NCI-H187 treated with DMSO at 0.1 percent for 48 hours (cell line): ENCODE measurements at regions not wholly inside any gene's neighbourhood (a gene's known extent, or its start where the extent isn't known, plus 50 kb on each side); places are given as distances from the start of the nearest gene placed in this dataset.

ENCODE experiments used
- DNase-seq: peaks from one replicate; lab custom pipeline; 2025; lab: John Stamatoyannopoulos, UW

DNA sequence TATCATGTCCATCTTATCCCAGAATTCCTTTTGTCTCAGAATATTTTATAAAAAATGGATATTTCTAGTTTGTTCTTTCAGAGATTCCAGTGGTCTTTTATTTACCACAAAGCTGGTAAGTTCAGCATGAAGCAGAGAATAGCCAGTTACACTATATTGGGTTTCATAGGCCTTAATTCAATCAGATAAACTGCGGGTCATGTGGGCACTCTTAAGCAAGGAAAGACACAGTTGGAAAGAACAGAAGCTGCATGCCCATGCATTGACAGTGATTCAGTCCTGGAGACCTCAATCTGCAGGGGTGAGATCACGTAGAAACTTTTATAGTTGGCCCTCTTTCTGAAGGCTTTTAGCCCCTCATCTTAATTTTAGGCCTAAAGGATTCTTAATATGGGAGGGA, 281.3 kb upstream of the IGFBP3 start:
- DNase-seq: no peak

DNA sequence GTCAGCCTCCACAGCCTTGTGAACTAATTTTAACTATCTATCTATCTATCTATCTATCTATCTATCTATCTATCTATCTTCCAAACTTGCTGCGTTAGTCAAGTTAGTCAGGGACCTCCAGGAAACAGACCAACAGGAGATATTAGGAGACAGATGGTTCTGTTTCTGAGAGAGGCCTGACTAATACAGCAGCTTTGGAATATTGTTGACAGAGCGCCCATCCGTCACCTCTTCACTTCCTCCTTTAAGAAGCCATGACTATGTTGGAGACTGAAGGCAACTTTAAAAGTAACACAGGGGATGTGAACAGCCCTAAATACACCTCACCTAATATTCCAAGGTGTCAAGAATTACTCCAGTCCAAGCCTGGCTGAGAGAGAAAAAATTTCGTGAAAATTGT, 280.9 kb upstream of the IGFBP3 start:
- DNase-seq: no peak

DNA sequence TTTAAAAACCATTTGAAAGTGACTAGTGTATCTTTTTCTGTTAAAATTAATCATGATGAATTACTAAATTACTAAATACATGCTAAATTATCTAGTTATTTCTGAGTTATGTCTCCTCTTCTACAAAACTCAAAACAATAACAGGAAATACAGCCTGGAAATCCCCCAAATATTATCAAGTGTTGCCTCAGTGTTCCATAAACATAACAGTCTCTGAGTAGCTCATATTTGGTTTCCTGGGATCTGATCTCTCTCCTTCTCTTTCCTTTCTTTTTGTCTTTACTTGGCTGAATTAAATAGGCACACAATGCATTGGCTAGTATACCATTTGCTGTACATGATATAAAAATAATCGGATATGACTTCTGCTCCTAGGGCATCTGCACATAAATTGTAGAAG, 277.6 kb upstream of the IGFBP3 start:
- no peak for DNase-seq

DNA sequence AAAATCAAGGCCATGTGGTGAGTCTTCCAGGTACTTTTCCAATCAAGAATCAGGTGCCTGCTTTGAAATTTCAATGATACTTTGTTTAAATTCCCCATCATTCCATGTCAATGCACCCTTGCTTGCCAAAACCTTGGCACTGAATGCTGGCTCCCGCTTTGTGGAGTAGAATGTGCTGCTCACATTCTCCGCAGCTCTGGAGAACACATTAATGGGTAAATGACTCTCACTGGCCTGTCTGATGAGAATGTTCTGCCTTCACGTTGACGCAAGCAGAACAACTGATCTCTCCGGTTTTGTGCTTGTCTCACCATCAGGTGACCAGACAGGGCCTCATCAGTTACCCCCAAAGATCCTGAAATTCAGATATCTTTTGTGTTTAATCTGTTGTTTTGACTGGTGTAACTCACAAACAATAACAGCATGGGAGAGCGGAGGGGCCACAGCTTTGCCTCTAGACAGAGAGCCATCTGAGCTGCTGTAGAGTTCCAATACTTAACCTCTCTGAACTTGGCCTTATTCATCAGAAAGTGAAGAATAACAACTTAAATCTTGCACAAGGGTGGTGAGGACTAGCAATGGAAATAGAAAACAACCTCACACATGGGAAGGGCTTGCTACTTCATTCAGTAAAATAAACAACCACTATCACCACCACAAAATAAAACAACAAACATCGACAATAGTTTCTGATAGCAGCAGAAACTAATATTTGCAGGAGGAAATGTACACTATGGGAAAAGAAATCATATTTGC, 276.9 kb upstream of the IGFBP3 start:
- DNase-seq: no peak

DNA sequence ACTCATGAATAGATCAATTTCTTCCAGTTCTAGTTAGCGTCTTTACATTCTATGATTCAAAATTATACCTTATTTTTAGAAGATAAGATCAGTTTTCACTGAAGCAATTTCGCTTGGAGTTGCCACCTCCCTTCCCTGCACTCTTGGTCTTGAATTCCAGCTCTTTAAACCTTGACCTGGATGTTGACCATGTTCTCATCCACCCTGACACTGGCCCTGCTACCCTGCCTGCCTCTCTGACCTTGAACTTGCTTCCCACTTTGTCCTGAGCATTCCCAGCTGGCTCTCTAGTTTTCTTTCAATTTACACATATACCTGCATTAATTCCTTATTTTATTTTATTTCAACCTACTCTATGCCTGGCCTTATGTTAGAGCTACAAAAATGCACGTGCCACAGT, 274.9 kb upstream of the IGFBP3 start:
- DNase-seq: no peak

DNA sequence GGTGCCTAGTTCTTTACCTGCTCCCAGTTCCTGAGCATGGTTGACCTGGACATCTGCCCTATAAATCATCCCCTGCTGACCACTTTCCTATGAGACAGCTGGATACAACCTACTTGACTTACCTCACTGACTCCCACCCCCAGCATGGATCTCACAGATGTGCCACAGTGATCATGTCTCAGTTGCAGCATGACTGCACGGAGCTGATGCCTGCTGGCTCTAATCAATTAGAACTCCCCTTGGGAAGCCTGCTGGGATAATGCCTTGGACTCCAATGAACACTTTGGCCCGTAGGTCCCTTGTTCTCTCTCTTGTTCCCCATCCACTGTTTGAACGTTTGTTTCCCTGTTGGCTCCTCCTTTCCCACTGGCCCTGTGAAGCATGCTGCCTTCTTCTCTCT, 271.2 kb upstream of the IGFBP3 start:
- DNase-seq: no peak

DNA sequence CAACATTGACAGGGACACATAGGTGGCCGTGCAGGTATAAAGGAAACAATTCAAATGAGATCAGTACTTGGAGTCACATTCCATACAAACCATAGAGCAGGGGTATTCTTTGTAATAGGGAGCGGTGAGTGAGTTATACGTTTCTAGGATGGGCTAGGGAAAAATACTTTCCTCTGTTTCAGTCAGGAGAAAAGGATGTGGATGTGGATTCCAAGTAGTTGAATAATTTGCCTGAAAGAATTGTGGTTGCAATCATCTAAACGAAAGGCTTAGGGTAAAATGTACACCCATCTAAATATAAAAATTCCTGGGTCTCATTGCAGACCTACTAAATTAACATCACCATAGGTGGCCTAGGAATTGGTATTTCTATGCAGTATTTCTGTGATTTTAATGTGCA, 270.7 kb upstream of the IGFBP3 start:
- no peak for DNase-seq

DNA sequence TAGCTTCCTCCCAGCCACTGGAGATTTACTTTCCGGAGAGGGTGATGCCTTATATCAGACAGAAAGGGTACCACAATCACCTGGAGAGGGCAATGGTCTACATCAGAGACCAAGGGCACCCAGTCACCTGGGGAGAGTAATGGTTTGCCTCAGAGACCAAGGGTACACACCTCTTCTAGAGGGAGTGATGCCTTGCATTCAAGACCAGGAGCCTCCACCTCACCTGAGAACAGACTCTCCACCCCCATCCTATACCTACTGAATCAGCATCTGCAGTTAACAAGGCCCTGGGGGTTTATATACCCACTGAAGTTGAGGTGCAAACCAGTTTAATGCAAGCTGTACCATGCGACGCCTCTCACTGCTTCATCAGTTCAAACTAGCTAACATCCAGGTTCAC, 270.2 kb upstream of the IGFBP3 start:
- DNase-seq: no peak

DNA sequence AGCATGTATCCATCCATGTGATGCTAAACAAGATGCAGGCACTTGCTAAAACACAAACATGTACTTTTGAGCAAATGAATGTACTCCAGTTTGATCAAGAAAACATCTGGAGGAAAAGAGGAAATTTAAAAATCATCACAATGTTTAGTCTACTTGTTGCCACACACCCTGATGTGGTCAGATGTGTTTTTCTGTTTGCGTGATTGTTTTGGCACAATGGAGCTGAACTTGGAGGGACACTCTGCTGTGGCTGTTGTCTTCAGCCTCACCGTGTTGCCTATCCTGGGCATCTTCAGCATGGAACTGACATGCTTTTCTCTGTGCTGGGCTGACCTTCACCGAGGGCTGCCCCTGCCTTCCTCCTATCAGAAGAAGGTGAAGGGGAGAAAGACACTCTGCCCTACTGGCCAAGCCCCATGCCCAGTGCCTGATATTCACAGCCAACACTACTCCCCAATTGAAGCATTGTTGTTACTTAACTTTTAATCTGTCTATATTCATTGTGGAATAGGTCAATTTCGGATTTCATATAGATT, 268.3 kb upstream of the IGFBP3 start:
- no peak for DNase-seq

DNA sequence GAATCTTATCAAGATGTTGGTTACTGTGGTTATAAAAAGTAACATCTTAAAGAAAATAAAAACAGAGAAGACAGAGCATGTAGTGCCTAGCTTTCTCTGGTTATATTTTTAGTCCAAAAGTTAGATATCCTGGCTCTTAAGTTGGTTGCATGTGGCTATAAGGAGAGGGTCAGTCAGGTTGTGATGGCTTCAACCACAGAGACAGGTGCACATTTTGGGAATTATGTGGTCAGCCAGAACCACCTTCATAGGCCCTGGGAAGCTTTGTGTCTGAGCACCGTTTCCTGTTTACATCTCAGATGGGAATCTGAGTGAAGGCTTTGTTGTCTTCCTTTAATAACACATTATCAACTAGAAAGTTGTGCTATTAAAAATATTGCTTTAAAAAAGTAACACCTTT, 265.1 kb upstream of the IGFBP3 start:
- DNase-seq: no peak

DNA sequence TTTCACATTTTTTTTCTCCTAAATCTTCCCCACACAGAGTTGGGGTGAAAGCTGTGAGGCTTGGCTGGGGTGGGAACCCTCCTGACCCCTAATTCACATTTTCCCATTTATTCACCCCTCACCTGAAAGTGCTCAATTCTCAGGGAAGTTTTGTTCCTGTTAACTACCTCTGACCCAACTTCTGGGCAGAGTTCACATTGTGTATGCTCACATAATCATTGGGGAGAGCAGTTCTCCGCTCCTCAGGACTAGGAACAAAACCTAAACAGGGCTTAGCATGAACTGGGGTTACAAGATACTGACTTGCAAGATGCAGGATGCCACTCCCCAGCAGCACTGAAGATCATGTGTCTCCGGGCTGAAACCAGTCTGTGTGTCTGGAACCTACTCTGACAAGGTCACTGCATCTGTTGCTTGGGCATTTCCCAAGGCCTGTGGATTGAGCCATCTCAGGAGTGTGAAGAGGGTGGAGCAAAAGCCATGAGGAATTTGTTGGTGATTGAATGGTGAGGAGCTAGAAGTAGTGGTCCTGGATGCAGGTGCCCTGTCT, 258.1 kb upstream of the IGFBP3 start:
- DNase-seq: no peak

DNA sequence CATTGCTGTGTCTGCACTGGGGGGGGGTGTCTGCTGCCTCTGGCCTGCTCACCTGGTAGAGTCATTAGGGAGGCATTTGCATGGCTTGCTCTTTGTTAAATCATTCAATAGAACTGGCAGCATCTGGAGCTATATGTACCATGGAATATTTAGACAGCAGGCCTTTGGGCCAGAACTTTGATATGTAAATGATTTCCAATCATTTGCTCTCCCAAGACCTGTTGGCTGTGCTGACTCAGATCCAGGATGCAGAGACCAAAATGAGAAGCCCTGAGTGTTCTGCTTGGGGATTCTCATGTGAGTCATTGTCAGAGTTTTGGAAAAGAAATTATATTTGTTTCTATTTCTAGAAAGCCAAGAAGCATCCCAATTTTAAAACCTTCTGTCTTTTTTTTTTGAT, 257.6 kb upstream of the IGFBP3 start:
- no peak for DNase-seq

DNA sequence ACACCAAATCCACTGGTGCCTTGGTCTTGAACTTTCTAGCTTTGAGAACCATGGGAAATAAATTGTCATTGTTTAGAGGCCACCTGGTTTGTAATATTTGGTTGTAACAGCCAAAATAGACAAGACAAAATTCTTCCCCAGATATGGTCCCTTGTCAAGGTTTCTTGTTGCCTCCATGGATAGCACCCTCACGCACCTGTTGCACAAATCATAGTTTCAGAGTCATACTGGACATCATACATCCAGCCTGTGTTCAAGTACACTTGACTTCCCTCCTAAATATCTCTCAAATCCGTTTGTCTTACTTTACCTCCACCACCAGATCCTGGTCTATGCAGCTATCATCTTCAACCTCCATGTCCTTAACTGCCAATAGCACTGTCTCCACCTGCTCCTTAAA, 256.7 kb upstream of the IGFBP3 start:
- DNase-seq: no peak

DNA sequence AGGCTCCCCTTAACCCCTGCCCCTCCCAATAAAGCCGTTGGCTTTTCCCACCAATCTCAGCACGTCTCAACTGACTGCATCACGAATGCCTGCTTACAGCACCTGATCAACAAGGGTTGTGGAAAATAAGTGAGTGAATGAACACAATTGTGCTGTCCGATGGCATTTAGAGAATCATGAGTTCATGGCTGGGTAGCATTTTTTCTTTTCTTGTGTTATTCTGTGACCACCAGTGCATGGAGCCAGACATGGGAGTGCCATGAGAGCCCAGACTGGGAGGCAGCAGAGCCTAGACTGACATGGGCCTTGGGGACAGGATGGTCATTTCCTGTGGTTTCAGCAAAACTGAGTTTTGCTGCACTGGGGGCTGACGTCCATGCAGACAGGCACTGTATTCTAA, 254.1 kb upstream of the IGFBP3 start:
- no peak for DNase-seq

DNA sequence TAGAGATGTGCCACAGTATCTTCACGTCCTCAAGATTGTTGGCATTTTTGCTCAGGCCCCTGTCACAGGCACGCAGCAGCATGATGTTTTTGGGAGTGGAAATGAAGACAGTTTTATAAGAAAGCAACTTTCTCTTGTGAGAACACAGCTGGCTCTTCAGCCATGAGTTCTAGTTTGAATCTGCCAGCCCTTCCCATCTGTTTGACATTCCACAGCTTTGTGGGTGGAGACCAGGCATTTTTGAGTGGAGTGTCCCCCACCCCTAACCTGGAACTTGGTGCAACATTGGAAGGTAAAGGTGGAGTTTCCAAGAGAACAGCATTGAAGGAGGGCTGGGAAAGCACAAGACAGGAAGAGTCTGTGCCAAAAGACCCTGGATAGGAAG, 253.1 kb upstream of the IGFBP3 start:
- DNase-seq: no peak

DNA sequence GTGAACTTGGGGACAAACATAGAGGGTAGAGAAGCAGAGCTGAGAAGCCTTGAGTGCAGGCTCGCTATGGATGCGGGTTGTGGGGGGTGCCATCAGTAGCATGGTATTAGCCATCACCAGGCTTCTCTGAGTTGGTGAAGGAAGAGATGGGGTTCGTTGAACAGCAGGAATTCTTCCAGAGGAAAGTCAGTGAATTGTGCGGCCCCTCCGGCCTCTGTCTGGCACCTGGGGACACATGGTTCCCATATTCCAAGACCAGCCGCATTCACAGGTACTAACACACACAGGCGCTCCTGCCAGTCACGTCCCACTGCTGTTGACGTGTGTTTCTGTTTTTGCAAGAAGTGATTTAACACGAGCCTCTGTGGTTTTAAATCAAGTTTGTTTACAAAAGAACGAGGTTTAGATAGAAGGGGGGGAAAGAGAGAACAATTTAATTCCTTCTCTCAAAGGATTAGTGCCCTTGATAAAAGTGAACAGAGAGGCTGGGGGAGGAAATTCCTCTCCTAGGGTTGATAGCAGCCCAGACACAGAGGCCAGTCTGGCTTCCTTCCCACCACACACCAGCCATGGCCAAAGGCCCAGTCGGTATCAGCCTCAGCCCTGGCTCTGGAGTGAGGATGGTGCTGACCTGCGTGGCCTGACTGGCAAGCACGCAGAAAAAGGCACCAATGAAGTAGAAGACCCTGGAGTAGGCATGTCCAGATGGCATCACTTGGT, 252.6 kb upstream of the IGFBP3 start:
- DNase-seq: no peak

DNA sequence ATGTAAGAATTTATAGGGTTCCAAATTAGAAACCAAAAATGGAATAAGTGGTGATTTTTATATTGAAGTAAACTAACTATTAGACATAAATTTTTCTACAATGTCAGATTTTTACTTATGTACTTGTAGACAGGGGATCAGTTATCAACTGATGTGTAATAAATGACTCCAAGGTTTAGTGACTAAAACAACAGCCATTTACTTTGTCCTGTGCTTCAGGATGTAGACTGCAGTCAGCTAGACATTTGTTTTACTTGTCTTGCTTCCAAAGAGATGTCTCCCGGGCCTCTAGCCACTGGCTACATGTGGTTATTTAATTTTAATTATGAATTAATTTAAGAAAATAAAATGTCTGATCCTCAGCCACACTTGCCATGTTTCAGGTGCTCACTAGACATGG, 249.7 kb upstream of the IGFBP3 start:
- DNase-seq: no peak

DNA sequence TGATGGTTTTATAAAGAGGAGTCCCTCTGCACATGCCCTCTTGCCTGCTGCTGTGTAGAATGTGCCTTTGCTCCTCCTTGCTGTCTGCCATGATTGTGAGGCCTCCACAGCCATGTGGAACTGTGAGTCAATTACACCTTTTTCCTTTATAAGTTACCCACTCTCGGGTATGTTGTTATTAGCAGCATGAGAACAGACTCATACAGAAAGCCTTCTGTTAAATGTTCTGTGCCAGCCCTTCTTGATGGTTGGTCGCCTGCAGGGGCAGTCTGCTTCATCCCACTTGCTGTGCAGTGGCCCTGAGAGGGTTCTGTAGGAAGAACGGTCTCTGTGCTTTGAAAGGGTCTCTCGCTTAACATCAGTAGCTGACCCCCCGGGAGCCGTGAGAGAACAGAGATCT, 248.9 kb upstream of the IGFBP3 start:
- no peak for DNase-seq

DNA sequence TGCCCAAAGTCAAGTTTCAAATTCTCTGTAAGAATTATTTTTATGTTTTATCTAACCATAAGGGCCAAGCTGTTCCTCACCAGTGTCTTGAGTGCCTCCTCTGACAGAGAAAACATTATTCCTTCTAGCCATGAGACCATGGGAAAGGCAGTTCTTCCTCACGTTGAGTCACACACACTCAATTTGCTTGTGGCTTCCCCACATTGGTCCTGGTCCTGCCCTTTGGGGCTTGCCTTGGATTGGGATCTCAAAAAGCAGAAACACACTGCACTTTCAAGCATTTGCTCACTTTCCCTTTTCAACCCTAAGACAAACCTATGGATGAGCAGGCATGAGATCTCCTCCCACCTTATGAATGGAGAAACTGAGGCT, 248.3 kb upstream of the IGFBP3 start:
- no peak for DNase-seq

DNA sequence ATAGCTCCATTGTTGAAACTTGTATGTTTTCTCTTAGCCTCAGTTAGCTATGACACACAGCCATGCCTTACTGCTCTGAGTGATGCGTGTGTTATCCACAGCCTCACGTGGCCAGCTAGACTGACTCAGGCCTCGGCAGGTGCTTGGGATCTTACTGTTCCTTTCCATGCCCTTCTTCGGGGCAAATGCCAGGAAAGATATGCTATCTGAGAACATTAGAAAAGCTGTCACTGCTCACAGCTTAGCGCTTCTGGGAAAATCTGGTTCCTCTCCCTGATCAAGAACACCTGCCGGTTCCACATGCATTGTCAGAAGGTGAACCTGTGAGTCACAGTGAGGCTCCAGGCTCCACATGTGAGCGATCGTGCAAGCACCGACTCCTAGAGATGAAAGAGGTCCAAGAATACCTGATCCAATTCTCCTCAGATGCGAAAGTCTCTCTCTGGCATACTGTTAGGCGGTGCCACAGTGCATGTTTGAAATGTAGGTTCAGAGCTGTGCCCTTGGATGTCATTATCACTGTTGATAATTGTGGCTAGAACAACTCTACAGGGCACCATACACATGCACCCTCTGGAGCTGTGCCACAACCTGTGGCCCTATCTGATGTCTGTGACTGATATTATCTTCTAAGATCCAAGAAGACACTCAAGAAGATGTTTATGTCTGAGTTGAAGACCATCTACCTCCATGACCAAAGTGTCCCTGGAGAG, 247.8 kb upstream of the IGFBP3 start:
- DNase-seq: no peak

DNA sequence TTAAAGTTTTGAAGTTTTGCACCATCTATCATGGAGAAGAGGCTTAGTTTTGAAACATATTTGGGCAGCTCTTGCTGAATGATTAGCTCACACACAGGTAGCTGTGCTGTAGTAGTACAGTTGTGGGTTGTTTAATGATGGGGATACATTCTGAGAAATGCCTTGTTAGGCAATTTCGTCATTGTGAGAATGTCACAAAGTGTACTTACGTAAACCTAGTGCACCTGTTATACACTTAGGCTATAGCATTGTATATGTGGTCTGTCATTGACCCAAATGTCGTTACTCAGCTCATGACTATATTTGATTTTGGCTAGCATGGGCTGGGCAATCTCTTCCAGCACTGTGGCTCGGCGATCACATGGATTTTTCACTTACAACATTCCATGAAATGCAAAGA, 247.2 kb upstream of the IGFBP3 start:
- no peak for DNase-seq

DNA sequence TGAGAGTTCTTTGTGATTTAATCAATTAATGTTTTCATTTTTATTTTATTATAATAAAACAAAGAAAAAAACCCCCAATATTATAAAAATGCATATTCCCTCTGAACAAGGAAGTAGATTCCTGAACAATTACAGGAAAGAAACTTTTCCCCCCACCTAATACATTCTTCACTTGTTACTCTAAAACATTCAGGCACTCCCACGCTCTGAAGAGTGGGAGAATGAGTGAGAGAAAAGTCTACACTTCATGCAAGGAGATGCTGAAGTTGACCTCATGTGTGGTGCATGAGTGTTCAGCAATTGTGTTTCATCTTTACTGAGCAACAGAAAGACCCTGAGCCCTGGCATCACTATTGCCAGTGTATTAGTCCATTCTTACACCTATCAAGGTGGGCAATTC, 244.2 kb upstream of the IGFBP3 start:
- DNase-seq: no peak

DNA sequence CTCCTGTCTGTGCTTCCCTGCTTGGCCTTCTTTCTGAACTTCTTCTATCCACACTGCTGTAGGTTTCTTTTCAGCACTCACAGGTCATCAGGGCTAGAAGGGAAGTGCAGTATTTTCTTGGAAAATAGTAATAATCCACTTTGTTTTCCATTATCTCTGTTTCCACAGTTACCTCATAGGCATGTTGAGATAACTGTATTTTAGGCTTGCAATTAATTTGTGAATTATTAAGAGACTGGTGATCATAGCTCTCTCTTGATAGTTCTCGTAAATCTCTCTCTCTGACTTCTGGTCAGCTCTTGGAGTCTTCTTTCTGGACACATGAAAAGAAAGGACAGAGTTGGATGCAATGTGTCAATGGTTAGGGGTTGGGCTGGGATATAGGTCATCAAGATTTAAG, 243.6 kb upstream of the IGFBP3 start:
- no peak for DNase-seq
